HEK293T (cell line): ENCODE measurements at regions not wholly inside any gene's neighbourhood (a gene's known extent, or its start where the extent isn't known, plus 50 kb on each side); places are given as distances from the start of the nearest gene placed in this dataset.

ENCODE experiments used
- CTCF ChIA-PET: fragments of 350-600 bp; formaldehyde crosslinking; extraction: SDS; loops from one replicate; lab custom pipeline; 2021; ENCODE audit warnings: antibody characterized with exemption, inconsistent platforms; lab: Yijun Ruan, JAX
- POLR2A ChIA-PET: fragments of 350-600 bp; formaldehyde crosslinking; extraction: SDS; loops from one replicate; lab custom pipeline; 2020; ENCODE audit warnings: antibody characterized with exemption, inconsistent platforms; lab: Yijun Ruan, JAX
- DNase-seq: peaks from one replicate; pipeline ENCODE4 v3.0.0; 2012; ENCODE audit warnings: mixed read lengths; ENCODE audit errors: extremely low spot score
- ARNT ChIP-seq: fragments of 450-650 bp; IDR thresholded peaks from 2 replicates; pipeline ENCODE4 v1.6.1; 2017; ENCODE audit warnings: mild to moderate bottlenecking
- BHLHE40 ChIP-seq: fragments of 450-650 bp; IDR thresholded peaks from 2 replicates; pipeline ENCODE4 v1.6.1; 2016; ENCODE audit warnings: mild to moderate bottlenecking, moderate library complexity, borderline replicate concordance
- CTBP1 ChIP-seq: fragments of 450-650 bp; IDR thresholded peaks from 2 replicates; pipeline ENCODE4 v1.6.1; 2016; ENCODE audit warnings: borderline replicate concordance
- ELF4 ChIP-seq: fragments of 450-650 bp; IDR thresholded peaks from 2 replicates; pipeline ENCODE4 v1.6.1; 2017; ENCODE audit warnings: antibody characterized with exemption
- FOXA1 ChIP-seq: fragments of 450-650 bp; IDR thresholded peaks from 2 replicates; pipeline ENCODE4 v1.6.1; 2016; ENCODE audit warnings: mild to moderate bottlenecking
- FOXK2 ChIP-seq: fragments of 450-650 bp; IDR thresholded peaks from 2 replicates; pipeline ENCODE4 v1.6.1; 2016; ENCODE audit warnings: mild to moderate bottlenecking
- FOXM1 ChIP-seq: fragments of 450-650 bp; IDR thresholded peaks from 2 replicates; pipeline ENCODE4 v1.6.1; 2017; ENCODE audit warnings: mild to moderate bottlenecking, borderline replicate concordance
- HDGF ChIP-seq: fragments of 450-650 bp; IDR thresholded peaks from 2 replicates; pipeline ENCODE4 v1.6.1; 2017; ENCODE audit warnings: antibody characterized with exemption, borderline replicate concordance
- L3MBTL2 ChIP-seq: fragments of 450-650 bp; conservative IDR thresholded peaks from 2 replicates; pipeline ENCODE4 v1.6.1; 2016; ENCODE audit warnings: mild to moderate bottlenecking
- LEF1 ChIP-seq: fragments of 450-650 bp; IDR thresholded peaks from 2 replicates; pipeline ENCODE4 v1.6.1; 2017; ENCODE audit warnings: mild to moderate bottlenecking, borderline replicate concordance
- NFRKB ChIP-seq: fragments of 450-650 bp; IDR thresholded peaks from 2 replicates; pipeline ENCODE4 v1.6.1; 2016; ENCODE audit warnings: mild to moderate bottlenecking, moderate library complexity
- PKNOX1 ChIP-seq: fragments of 450-650 bp; IDR thresholded peaks from 2 replicates; pipeline ENCODE4 v1.6.1; 2016
- SP1 ChIP-seq: fragments of 450-650 bp; IDR thresholded peaks from 2 replicates; pipeline ENCODE4 v1.6.1; 2017
- SUZ12 ChIP-seq: fragments of 450-650 bp; IDR thresholded peaks from 2 replicates; pipeline ENCODE4 v1.6.1; 2016; ENCODE audit warnings: mild to moderate bottlenecking
- TARDBP ChIP-seq: fragments of 450-650 bp; IDR thresholded peaks from 2 replicates; pipeline ENCODE4 v1.6.1; 2016
- ZNF384 ChIP-seq: fragments of 450-650 bp; IDR thresholded peaks from 2 replicates; pipeline ENCODE4 v1.6.1; 2016

- no peak for DNase-seq
- CTCF ChIA-PET, result no interaction called here
- POLR2A ChIA-PET, result no interaction called here
- TF ChIP-seq SP1, result no peak
- TF ChIP-seq FOXA1, result no peak
- TF ChIP-seq SUZ12, result no peak
- no peak for TF ChIP-seq CTBP1
- no peak for TF ChIP-seq L3MBTL2
- no peak for TF ChIP-seq HDGF
- TF ChIP-seq LEF1, result no peak
- TF ChIP-seq FOXM1, result no peak
- no peak for TF ChIP-seq ZNF384
- no peak for TF ChIP-seq TARDBP
- no peak for TF ChIP-seq PKNOX1
- TF ChIP-seq ARNT, result no peak
- TF ChIP-seq NFRKB, result no peak
These were observed 63.6 kb upstream of the MEF2A start for GRCh38 chr15:99502182-99502581.

DNA sequence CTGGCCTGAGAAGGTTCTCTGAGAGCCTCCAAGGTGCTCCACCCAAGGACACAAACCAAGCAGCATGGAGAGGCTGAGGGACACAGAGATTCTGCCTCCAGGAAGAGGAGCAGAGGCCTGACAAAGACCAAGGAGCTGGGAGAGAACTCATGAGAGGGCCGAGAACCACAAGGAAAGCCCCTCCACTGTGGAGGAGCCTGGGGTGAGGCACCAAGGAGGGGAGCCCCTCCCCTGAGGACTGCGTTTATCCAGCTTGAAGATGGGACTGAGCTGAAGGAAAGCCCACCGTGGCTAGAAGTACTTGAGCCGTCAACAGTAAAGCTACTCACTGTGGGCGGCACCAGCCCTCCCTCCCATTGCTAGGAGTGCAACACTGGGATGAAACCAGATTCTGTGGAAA lies 63.1 kb upstream of the MEF2A start:
- no peak for DNase-seq
- CTCF ChIA-PET, result interaction anchor here (0.7 kb wide), 1 partner anchor 231 kb away, joined by 3 read pairs; no protein-coding TSS in a partner anchor
- no peak for TF ChIP-seq ZNF384
- no peak for TF ChIP-seq SP1
- no peak for TF ChIP-seq ARNT
- no peak for TF ChIP-seq HDGF
- no peak for TF ChIP-seq TARDBP
- POLR2A ChIA-PET, result no interaction called here

DNA sequence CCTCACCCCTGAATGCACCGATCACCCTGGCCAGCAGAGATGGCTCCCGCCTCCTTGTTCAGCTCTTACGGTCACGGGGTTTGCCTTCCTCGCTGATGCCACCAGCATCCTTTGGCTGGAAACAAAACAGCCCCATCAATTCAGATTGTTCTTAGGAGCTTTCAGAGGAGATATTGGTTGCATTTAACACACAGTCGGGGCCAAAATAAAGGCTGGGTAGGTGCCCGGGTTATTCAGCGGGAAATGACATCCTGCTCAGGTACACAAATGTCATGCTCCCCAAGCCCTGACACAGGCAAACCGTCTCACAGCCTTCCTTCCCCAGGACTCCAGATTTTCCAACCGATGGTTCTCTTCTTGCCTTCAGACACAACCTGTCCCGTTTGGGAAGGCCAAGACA lies 62.4 kb upstream of the MEF2A start:
- CTCF ChIA-PET, result interaction anchor here (0.7 kb wide), 1 partner anchor 232 kb away, joined by 3 read pairs; no protein-coding TSS in a partner anchor
- no peak for TF ChIP-seq ZNF384
- TF ChIP-seq PKNOX1, result no peak
- no peak for TF ChIP-seq NFRKB
- no peak for TF ChIP-seq FOXK2
- no peak for TF ChIP-seq ARNT
- TF ChIP-seq TARDBP, result no peak
- TF ChIP-seq ELF4, result no peak
- no peak for TF ChIP-seq FOXM1
- no peak for TF ChIP-seq CTBP1
- TF ChIP-seq LEF1, result no peak
- TF ChIP-seq SUZ12, result no peak
- TF ChIP-seq SP1, result no peak
- DNase-seq, result no peak
- POLR2A ChIA-PET, result no interaction called here

DNA sequence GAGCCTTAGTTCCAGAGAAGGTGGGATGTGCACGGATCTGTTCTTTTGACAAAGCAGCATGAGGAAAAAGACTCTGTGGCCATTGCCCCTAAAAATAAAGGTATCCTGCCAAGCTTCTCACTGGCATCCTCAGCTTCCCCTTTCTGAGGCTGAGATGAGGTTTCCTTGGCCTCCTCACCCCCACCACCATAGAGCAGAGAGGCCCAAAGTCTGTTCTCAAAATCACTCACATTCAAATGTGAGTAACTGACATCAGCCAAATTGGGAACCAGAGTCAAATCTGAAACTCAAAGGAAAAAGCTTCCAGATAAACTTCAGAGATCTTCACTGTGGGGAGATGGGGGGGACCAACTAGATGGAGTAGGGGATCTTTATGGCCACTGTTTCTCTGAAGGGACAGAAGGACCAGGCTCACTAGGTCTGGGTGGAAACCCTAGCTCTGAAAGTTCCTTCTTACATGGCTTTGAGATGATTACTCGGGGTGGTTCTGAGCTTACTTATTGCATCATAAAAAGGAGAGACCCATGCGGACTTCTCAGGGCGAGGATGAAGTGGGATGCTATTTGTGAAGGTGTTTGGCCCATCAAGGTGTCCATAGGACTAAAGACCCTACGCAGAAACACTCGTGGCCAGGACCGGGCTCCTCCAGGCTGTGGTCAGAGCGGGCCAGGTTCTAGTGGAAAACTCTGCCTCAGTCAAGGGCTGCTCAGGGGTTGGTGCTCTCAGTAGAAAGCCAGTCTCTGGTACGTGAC lies 61.5 kb upstream of the MEF2A start:
- ChIA-PET CTCF (no interaction called here), POLR2A (no interaction called here)
- no peak for DNase-seq
- TF ChIP-seq SUZ12, result no peak
- no peak for TF ChIP-seq BHLHE40
- TF ChIP-seq FOXM1, result no peak
- TF ChIP-seq SP1, result no peak
- TF ChIP-seq HDGF, result no peak

DNA sequence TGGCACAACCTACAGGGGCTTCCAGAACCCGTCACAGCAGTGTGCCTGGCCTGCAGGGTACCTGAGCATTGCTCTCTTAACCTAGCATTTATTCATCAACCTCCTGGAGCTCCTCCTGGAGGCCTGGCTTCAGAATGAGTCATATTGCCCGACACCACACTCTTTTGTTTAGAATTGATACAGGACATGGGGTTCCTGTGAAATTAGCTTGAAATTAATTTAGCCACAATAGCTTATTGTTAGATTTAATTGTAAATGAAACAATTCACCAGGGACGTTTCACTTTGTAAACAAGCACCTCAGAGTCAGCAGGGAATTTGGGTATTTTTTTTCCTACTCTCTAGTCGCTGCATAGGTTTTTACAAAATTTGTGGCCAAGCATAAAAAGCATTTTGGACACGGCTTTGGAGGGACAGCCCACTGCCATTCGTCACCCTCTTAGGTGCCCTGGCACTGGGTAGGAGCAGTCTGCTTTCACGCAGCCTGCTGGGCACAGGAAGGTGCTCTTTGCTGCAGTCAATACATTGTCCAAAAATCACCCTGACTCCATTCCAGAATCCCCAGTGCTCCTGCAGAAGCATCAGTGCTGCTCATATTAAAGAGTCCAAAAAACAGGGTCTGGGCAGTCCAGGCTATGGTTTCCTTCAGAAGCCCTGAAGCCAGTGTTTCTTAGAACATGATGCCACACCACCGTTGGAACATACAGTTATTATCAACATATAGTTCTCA lies 60.8 kb upstream of the MEF2A start:
- no peak for TF ChIP-seq FOXM1
- TF ChIP-seq SUZ12, result no peak
- no peak for TF ChIP-seq LEF1
- no peak for TF ChIP-seq NFRKB
- no peak for TF ChIP-seq ZNF384
- TF ChIP-seq ELF4, result no peak
- TF ChIP-seq FOXA1, result no peak
- TF ChIP-seq SP1, result no peak
- TF ChIP-seq ARNT, result no peak
- TF ChIP-seq TARDBP, result no peak
- no peak for TF ChIP-seq BHLHE40
- no peak for TF ChIP-seq L3MBTL2
- TF ChIP-seq FOXK2, result no peak
- no peak for TF ChIP-seq HDGF
- no peak for TF ChIP-seq CTBP1
- ChIA-PET CTCF (interaction anchor here (0.6 kb wide), 1 partner anchor 160 kb away, joined by 4 read pairs; no protein-coding TSS in a partner anchor), POLR2A (no interaction called here)
- DNase-seq, result no peak

- TF ChIP-seq LEF1 (no peak), L3MBTL2 (no peak), HDGF (no peak), ARNT (no peak), FOXM1 (no peak), SUZ12 (no peak), TARDBP (no peak), ZNF384 (no peak)
- DNase-seq, result no peak
- CTCF ChIA-PET, result interaction anchor here (0.9 kb wide), 1 partner anchor 198 kb away, joined by 5 read pairs; no protein-coding TSS in a partner anchor
- POLR2A ChIA-PET, result interaction anchor here (1.0 kb wide), 1 partner anchor 12 kb away, joined by 3 read pairs; no protein-coding TSS in a partner anchor
These were observed 59.4 kb upstream of the MEF2A start for GRCh38 chr15:99506399-99506798.
